Adrenal gland (tissue), 5 donors: ENCODE measurements at regions not wholly inside any gene's neighbourhood (a gene's known extent, or its start where the extent isn't known, plus 50 kb on each side); places are given as distances from the start of the nearest gene placed in this dataset.

Source experiments
- POLR2A ChIP-seq, 2 donors: fragments of 450-650 bp; IDR thresholded peaks; one replicate each; pipeline ENCODE4 v1.6.1; 2017; ENCODE audit warnings: antibody characterized with exemption in 2 of 2, mild to moderate bottlenecking in 2 of 2, moderate library complexity in 1 of 2
- TF ChIP-seq, protein P1 (sequence below), 6 experiments: fragments of 450-650 bp in 4 of 6; fragments of 200-600 bp in 2 of 6; sonication (generic) in 1 of 6; IDR thresholded peaks; 1 replicate in 5 of 6; 2 replicates in 1 of 6; pipeline versions ENCODE4 v1.5.1 to v1.8.0; 2016 to 2021; ENCODE audit warnings: antibody characterized with exemption in 6 of 6, mild to moderate bottlenecking in 2 of 6, moderate library complexity in 1 of 6
- donor health status: DM: no; HTN: no; CAD: no.

DNA sequence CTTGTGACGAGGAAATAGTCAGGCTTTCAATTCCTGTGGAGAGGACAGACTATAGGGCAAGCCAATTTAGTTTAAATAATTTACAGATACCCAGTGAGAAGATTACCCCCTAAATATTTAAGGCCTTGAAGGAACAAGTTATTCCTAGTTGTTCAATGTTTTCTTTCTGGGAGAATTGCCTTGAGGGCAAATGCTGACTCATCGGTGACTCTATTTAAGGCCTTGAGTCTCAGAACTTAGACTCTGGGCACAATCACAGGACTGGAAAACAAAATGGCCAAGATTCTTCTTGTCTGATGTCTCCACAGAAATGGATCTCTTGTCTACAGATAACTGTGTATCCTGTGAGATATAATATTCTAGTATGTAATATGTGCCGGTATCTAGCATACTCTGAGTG is 467.1 kb downstream of the SUCLG1 start:
- TF ChIP-seq POLR2A (IDR thresholded peaks at IDR 0.05) = no peak
- TF ChIP-seq, protein P1, sequence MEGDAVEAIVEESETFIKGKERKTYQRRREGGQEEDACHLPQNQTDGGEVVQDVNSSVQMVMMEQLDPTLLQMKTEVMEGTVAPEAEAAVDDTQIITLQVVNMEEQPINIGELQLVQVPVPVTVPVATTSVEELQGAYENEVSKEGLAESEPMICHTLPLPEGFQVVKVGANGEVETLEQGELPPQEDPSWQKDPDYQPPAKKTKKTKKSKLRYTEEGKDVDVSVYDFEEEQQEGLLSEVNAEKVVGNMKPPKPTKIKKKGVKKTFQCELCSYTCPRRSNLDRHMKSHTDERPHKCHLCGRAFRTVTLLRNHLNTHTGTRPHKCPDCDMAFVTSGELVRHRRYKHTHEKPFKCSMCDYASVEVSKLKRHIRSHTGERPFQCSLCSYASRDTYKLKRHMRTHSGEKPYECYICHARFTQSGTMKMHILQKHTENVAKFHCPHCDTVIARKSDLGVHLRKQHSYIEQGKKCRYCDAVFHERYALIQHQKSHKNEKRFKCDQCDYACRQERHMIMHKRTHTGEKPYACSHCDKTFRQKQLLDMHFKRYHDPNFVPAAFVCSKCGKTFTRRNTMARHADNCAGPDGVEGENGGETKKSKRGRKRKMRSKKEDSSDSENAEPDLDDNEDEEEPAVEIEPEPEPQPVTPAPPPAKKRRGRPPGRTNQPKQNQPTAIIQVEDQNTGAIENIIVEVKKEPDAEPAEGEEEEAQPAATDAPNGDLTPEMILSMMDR (IDR thresholded peaks at IDR 0.05) = no peak
